Right lobe of liver (tissue), 4 donors: ENCODE measurements at regions not wholly inside any gene's neighbourhood (a gene's known extent, or its start where the extent isn't known, plus 50 kb on each side); places are given as distances from the start of the nearest gene placed in this dataset.

ENCODE experiments used
- POLR2A ChIP-seq: fragments of 450-650 bp; IDR thresholded peaks from one replicate; pipeline ENCODE4 v1.6.1; 2017; ENCODE audit warnings: antibody characterized with exemption, mild to moderate bottlenecking
- TF ChIP-seq, protein P1 (sequence below), 4 donors: fragments of 200-600 bp in 3 of 4; fragments of 450-650 bp in 1 of 4; IDR thresholded peaks; one replicate each; pipeline versions ENCODE4 v1.5.1 to v1.8.0; 2016 to 2022; ENCODE audit warnings: antibody characterized with exemption in 4 of 4, mild to moderate bottlenecking in 2 of 4
- donor health status: DM: no; HTN: no; CAD: no.
- donor health status: DM: no; HTN: no; CAD: no.
- donor health status: DM: no; HTN: yes; CAD: no.

GRCh38 chr17:33668516-33668915, 375.4 kb upstream of the ASIC2 start:
- TF ChIP-seq, protein P1, sequence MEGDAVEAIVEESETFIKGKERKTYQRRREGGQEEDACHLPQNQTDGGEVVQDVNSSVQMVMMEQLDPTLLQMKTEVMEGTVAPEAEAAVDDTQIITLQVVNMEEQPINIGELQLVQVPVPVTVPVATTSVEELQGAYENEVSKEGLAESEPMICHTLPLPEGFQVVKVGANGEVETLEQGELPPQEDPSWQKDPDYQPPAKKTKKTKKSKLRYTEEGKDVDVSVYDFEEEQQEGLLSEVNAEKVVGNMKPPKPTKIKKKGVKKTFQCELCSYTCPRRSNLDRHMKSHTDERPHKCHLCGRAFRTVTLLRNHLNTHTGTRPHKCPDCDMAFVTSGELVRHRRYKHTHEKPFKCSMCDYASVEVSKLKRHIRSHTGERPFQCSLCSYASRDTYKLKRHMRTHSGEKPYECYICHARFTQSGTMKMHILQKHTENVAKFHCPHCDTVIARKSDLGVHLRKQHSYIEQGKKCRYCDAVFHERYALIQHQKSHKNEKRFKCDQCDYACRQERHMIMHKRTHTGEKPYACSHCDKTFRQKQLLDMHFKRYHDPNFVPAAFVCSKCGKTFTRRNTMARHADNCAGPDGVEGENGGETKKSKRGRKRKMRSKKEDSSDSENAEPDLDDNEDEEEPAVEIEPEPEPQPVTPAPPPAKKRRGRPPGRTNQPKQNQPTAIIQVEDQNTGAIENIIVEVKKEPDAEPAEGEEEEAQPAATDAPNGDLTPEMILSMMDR (IDR thresholded peaks at IDR 0.05): no peak
- no peak for TF ChIP-seq POLR2A
